ENCODE measurements at regions not wholly inside any gene's neighbourhood (a gene's known extent, or its start where the extent isn't known, plus 50 kb on each side); places are given as distances from the start of the nearest gene placed in this dataset.
"Not testable (repeated sequence)": the region's sequence is repeated elsewhere in the genome, so short reads cannot be mapped to it uniquely, and the experiment has no call there.

DNA sequence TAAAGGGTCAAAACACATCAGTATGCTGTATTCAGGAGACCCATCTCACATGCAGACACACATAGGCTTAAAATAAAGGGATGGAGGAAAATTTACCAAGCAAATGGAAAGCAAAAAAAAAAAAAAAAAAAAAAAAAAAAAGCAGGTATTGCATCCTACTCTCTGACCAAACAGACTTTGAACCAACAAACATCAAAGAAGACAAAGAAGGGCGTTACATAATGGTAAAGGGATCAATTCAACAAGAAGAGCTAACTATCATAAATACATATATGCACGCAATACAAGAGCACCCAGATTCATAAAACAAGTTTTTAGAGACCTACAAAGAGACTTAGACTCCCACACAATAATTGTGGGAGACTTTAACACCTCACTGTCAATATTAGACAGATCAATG lies 253.7 kb upstream of the ACO1 start (continued):
- TF ChIP-seq AHDC1 (CRISPR knock-in tag; IDR thresholded peaks at IDR 0.05; ENCODE audit: borderline replicate concordance) (peak; percentile 56; the same call in 1 of the 2 replicates), CEBPB (IDR thresholded peaks at IDR 0.05; ENCODE audit: borderline replicate concordance, low read depth, low read length) (peak; percentile 65; the same call in 1 of the 2 replicates), FOXA3 (CRISPR knock-in tag; IDR thresholded peaks at IDR 0.05) (peak; percentile 76), MIXL1 (CRISPR knock-in tag; IDR thresholded peaks at IDR 0.05) (0 out of 2 replicates have a peak, but pooled peaks have one; percentile 49), ONECUT2 (CRISPR knock-in tag; IDR thresholded peaks at IDR 0.05) (peak; percentile 64; the same call in 1 of the 2 replicates), ISL2 (CRISPR knock-in tag; IDR thresholded peaks at IDR 0.05) (peak; percentile 70; the same call in 1 of the 2 replicates), FOXP1 (CRISPR knock-in tag; IDR thresholded peaks at IDR 0.05) (peak; percentile 72; the same call in 1 of the 2 replicates), SOX6 (CRISPR knock-in tag; IDR thresholded peaks at IDR 0.05) (peak; percentile 82; the same call in 1 of the 2 replicates), ZBTB20 (CRISPR knock-in tag; IDR thresholded peaks at IDR 0.05; ENCODE audit: borderline replicate concordance, low read depth) (peak; percentile 30; the same call in 1 of the 2 replicates), SOX5 (CRISPR knock-in tag; IDR thresholded peaks at IDR 0.05; ENCODE audit: borderline replicate concordance) (peak; percentile 80), HDAC1 (CRISPR knock-in tag; IDR thresholded peaks at IDR 0.05) (0 out of 2 replicates have a peak, but pooled peaks have one; percentile 22), NCOR1 (IDR thresholded peaks at IDR 0.05; ENCODE audit: borderline replicate concordance, low read length) (peak; percentile 75; the same call in 1 of the 2 replicates), ARID5B (CRISPR knock-in tag; IDR thresholded peaks at IDR 0.05) (peak; percentile 80)
- TF ChIP-seq, protein P1, sequence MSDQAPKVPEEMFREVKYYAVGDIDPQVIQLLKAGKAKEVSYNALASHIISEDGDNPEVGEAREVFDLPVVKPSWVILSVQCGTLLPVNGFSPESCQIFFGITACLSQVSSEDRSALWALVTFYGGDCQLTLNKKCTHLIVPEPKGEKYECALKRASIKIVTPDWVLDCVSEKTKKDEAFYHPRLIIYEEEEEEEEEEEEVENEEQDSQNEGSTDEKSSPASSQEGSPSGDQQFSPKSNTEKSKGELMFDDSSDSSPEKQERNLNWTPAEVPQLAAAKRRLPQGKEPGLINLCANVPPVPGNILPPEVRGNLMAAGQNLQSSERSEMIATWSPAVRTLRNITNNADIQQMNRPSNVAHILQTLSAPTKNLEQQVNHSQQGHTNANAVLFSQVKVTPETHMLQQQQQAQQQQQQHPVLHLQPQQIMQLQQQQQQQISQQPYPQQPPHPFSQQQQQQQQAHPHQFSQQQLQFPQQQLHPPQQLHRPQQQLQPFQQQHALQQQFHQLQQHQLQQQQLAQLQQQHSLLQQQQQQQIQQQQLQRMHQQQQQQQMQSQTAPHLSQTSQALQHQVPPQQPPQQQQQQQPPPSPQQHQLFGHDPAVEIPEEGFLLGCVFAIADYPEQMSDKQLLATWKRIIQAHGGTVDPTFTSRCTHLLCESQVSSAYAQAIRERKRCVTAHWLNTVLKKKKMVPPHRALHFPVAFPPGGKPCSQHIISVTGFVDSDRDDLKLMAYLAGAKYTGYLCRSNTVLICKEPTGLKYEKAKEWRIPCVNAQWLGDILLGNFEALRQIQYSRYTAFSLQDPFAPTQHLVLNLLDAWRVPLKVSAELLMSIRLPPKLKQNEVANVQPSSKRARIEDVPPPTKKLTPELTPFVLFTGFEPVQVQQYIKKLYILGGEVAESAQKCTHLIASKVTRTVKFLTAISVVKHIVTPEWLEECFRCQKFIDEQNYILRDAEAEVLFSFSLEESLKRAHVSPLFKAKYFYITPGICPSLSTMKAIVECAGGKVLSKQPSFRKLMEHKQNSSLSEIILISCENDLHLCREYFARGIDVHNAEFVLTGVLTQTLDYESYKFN (CRISPR knock-in tag; conservative IDR thresholded peaks at IDR 0.05): peak; percentile 78
- TF ChIP-seq, protein P2, sequence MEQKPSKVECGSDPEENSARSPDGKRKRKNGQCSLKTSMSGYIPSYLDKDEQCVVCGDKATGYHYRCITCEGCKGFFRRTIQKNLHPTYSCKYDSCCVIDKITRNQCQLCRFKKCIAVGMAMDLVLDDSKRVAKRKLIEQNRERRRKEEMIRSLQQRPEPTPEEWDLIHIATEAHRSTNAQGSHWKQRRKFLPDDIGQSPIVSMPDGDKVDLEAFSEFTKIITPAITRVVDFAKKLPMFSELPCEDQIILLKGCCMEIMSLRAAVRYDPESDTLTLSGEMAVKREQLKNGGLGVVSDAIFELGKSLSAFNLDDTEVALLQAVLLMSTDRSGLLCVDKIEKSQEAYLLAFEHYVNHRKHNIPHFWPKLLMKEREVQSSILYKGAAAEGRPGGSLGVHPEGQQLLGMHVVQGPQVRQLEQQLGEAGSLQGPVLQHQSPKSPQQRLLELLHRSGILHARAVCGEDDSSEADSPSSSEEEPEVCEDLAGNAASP (CRISPR knock-in tag; IDR thresholded peaks at IDR 0.05; ENCODE audit: borderline replicate concordance): peak; percentile 87; the same call in 1 of the 2 replicates
- TF ChIP-seq FOXP1, SOX6 (IDR thresholded peaks at IDR 0.05): not testable (repeated sequence)
